ENCODE measurements at regions not wholly inside any gene's neighbourhood (a gene's known extent, or its start where the extent isn't known, plus 50 kb on each side); places are given as distances from the start of the nearest gene placed in this dataset.

GRCh38 chr15:96891046-96891445, 560.5 kb downstream of the NR2F2 start:
- no peak for TF ChIP-seq CTCF (IDR thresholded peaks at IDR 0.05)
- no peak for TF ChIP-seq POLR2A (IDR thresholded peaks at IDR 0.05)
- TF ChIP-seq POLR2AphosphoS5 (IDR thresholded peaks at IDR 0.05): no peak
- TF ChIP-seq EP300 (IDR thresholded peaks at IDR 0.05): no peak
